SH-SY5Y (cell line): ENCODE measurements at regions not wholly inside any gene's neighbourhood (a gene's known extent, or its start where the extent isn't known, plus 50 kb on each side); places are given as distances from the start of the nearest gene placed in this dataset.

Experiments
- GATA2 ChIP-seq: IDR thresholded peaks from 2 replicates; pipeline ENCODE4 v1.6.1; 2011; ENCODE audit warnings: mild to moderate bottlenecking, low read depth, low read length
- GATA3 ChIP-seq: IDR thresholded peaks from 2 replicates; pipeline ENCODE4 v1.6.1; 2011; ENCODE audit warnings: low read depth, mild to moderate bottlenecking, low read length, moderate library complexity

DNA sequence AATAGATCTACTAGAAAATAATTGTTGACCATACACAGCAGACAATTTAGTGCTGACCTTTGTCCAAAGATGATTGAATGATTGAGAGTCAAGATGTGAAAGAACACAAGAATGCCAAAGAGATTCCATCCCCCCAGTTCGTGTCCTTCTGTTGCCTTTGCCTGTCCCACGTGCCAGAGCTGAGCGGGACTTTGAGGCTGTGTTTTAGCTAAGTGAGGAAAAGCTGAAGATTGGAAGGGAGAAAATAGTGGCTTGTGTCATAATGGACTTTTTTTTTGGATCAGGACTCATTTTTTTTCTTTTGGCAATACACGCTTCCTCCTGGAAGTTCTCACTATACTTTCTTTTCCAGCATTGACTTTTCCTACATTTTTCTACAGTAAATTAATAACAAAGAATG lies 206.6 kb upstream of the MDFIC2 start:
- no peak for TF ChIP-seq GATA3

- TF ChIP-seq GATA2 = no peak
Observed at GRCh38 chr3:70518356-70518755, 205.9 kb upstream of the MDFIC2 start.

GRCh38 chr3:70517124-70517890 lies 204.9 kb upstream of the MDFIC2 start:
- TF ChIP-seq GATA2 (no peak), GATA3 (no peak)

DNA sequence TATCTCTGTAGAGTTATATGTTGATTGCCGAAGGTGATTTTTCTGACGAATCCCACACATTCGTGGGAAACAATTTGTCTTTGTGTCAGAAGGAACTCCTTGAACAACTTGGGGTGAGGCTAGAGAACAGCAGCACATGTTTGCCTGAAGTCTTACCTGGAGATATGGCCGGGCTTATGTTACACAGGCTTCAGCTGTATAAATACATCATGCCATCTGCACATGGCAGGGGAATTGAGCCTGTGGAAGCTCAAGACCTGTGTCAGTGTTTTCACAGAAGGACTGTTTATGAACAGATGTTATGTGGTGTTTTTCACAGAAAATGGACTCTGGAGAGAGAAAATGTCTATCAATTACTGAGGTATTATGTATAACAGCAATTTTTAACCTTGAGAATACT lies 203.6 kb upstream of the MDFIC2 start:
- TF ChIP-seq GATA3 = no peak

DNA sequence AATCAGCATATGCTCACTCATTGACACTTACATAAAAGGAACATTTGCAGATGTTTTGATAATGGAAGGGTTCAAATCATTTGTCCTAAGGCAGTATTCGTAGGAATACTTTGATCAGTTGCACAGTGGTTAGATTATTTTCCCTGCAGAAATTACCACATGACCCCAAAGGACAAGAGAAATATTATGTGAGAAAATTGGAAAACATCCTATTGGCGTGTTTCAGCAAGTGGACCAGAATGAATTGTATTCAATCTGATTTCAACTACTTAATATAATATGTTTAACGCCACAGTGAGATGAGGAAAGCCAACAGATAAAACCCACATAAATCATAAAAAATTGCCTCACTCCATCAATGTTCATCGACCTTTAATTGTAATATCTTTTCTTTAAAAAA lies 195.0 kb upstream of the MDFIC2 start:
- TF ChIP-seq GATA3 (no peak), GATA2 (no peak)

GRCh38 chr3:70506775-70507174 lies 194.3 kb upstream of the MDFIC2 start:
- TF ChIP-seq GATA3 (no peak), GATA2 (no peak)

GRCh38 chr3:70501561-70501960 lies 189.1 kb upstream of the MDFIC2 start:
- no peak for TF ChIP-seq GATA3
- no peak for TF ChIP-seq GATA2

GRCh38 chr3:70488816-70489215 lies 176.4 kb upstream of the MDFIC2 start:
- TF ChIP-seq GATA2 = no peak
- no peak for TF ChIP-seq GATA3

DNA sequence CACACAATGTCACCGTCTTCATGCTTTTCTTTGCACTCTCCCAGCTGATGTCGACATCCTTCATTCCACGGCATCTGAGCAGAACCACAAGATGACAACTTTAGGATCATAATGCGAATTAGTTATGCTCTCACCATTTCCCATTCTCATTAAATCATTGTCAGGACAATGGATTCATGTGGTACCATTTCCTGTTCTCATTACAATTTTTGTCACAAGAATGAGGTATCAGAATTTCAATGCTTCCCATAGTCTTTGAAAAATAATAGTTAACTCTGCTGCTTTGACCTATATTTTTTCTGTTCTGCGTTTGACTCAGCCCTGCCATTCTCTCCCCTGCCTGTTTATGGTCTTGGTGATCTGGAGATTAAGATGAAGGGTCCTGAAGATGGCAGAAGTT lies 175.7 kb upstream of the MDFIC2 start:
- TF ChIP-seq GATA2 (no peak), GATA3 (no peak)

DNA sequence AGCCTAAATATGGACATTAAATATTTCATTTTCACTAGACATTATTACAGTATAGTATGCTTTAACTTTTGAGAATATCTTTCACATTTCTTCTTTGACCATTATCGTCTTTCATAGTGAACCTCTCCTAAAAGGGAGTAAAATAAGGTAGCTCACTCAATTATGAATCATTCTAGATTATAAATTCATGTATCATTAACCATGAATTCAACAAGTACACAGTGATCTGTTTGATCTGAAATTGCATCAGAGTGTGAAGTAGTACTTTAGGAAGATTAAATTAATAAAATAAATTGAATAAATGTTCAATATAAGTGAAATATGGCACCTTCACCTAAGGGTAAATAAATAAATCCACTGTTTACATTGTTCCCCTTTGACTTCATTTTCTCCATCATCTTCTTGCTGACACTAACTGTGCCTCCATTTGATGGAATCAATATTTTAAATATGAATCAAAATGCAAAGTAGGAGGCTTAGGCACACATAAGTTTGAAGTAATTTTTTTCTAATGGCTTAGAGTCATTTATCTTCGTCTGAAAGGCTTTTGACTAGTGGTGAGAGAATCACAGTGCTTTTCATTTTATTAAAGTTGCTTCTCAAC lies 174.1 kb upstream of the MDFIC2 start:
- TF ChIP-seq GATA3 (no peak), GATA2 (no peak)

DNA sequence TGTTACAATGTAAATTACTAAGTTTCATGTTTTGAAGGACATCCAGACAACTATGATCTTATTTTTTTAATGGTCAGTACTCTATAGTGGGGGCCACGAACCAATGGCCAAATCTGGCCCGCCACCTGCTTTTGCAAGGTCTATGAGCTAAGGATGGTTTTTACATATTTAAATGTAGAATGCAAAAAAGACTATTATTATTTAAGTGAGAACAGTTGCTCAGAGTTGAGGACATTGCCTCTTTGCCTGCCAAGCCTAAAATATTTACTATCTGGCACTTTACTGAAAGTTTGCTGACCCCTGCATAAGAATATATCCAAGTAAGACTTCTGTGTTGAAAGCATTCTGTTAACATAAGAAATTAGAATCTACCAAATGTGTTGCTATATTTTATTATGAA lies 163.7 kb upstream of the MDFIC2 start:
- TF ChIP-seq GATA2 = no peak
- TF ChIP-seq GATA3 = no peak

DNA sequence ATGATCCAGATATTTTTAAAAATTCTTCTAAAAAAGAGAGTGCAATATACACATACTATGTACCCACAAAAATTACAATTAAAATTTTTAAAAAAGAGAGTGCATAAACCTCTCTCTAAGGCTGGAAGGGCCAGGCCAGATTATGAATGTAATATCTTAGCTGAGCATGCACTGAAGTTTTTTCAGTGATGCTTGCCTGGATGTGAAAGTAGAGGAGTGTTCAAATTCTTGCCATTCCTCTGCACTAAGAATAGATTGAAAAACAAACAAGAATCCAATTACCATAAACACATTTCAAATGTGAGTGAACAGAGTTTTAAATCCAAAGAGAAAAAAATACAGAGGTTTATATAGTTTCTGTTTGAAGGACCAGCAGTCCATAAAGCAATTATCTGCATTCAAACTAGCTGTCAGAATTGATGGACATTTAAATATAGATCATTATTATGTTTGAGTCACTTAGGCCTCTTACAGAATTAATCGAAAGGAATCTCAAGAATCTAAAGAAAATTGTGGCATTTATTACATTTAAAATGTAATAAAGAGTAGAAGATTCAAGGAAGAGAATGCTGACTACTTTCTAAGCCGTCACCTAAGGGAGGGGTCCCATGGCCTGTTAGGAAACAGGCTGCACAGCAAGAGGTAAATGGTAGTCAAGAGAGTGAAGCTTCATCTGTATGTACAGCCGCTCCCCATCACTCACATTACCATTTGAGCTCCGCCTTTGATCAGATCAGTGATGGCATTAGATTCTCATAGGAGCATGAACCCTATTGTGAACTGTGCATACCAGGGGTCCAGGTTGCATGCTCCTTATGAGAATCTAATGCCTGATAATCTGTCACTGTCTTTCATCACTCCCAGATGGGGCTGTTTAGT lies 159.3 kb upstream of the MDFIC2 start:
- TF ChIP-seq GATA2 (no peak), GATA3 (no peak)

- no peak for TF ChIP-seq GATA3
- TF ChIP-seq GATA2 = no peak
Observed at GRCh38 chr3:70466096-70466495, 153.7 kb upstream of the MDFIC2 start.

GRCh38 chr3:70464876-70465275 lies 152.4 kb upstream of the MDFIC2 start:
- TF ChIP-seq GATA3 (no peak), GATA2 (no peak)

GRCh38 chr3:70464465-70464864 lies 152.0 kb upstream of the MDFIC2 start:
- no peak for TF ChIP-seq GATA3
- TF ChIP-seq GATA2 = no peak

- no peak for TF ChIP-seq GATA3
- no peak for TF ChIP-seq GATA2
Observed at GRCh38 chr3:70433091-70433490, 120.7 kb upstream of the MDFIC2 start.
